Type B pancreatic cell (in vitro differentiated cells): ENCODE measurements at regions not wholly inside any gene's neighbourhood (a gene's known extent, or its start where the extent isn't known, plus 50 kb on each side); places are given as distances from the start of the nearest gene placed in this dataset.

Experiments used
- DNase-seq: peaks from one replicate; pipeline ENCODE4 v3.0.0; 2021; ENCODE audit warnings: mixed read lengths; ENCODE audit not compliant: unreplicated experiment; ENCODE audit errors: extremely low spot score
- H3K27ac Mint-ChIP-seq: 2 replicates; pipeline ENCODE4 v1.8.0; 2021; ENCODE audit warnings: mild to moderate bottlenecking, mixed read lengths
- H3K27me3 Mint-ChIP-seq: 2 replicates; pipeline ENCODE4 v1.8.0; 2021; ENCODE audit warnings: mixed read lengths
- H3K36me3 Mint-ChIP-seq: 2 replicates; pipeline ENCODE4 v1.8.0; 2021; ENCODE audit warnings: mixed read lengths
- H3K4me1 Mint-ChIP-seq: one replicate; pipeline ENCODE4 v1.8.0; 2021; ENCODE audit warnings: mixed read lengths; ENCODE audit not compliant: unreplicated experiment
- H3K4me3 Mint-ChIP-seq: 2 replicates; pipeline ENCODE4 v1.8.0; 2021; ENCODE audit warnings: mild to moderate bottlenecking, mixed read lengths
- H3K9me3 Mint-ChIP-seq: 2 replicates; pipeline ENCODE4 v1.8.0; 2021; ENCODE audit warnings: mixed read lengths
- CTCF ChIP-seq: fragments of 200-600 bp; sonication (generic); conservative IDR thresholded peaks from 2 replicates; pipeline ENCODE4 v1.5.0; 2021; ENCODE audit warnings: antibody characterized with exemption, mild to moderate bottlenecking

GRCh38 chr1:234733427-234733826, 123.4 kb upstream of the IRF2BP2 start:
- Mint-ChIP-seq H3K4me1 (peaks cover 62% of the 10 kb centered on the region), H3K9me3 (no peaks in the 10 kb centered on the region), H3K27ac (no peak overlapping the region), H3K4me3 (no peak overlapping the region), H3K36me3 (no peaks in the 10 kb centered on the region), H3K27me3 (no peaks in the 10 kb centered on the region)
- no peak for TF ChIP-seq CTCF
- no peak for DNase-seq

- Mint-ChIP-seq H3K9me3 (no peaks in the 10 kb centered on the region), H3K27me3 (no peaks in the 10 kb centered on the region), H3K36me3 (no peaks in the 10 kb centered on the region), H3K4me3 (no peak overlapping the region), H3K4me1 (peaks cover 62% of the 10 kb centered on the region), H3K27ac (peak overlapping the region; percentile 30)
- TF ChIP-seq CTCF = no peak
- no peak for DNase-seq
These were observed 122.9 kb upstream of the IRF2BP2 start for GRCh38 chr1:234732671-234733390.

- H3K27ac Mint-ChIP-seq = peak overlapping the region; percentile 30
- no peaks in the 10 kb centered on the region for H3K36me3 Mint-ChIP-seq
- DNase-seq = no peak
- no peak overlapping the region for H3K4me3 Mint-ChIP-seq
- H3K4me1 Mint-ChIP-seq = peaks cover 65% of the 10 kb centered on the region
- H3K9me3 Mint-ChIP-seq = no peaks in the 10 kb centered on the region
- H3K27me3 Mint-ChIP-seq = no peaks in the 10 kb centered on the region
- no peak for TF ChIP-seq CTCF
These were observed 122.3 kb upstream of the IRF2BP2 start for GRCh38 chr1:234732260-234732659.

GRCh38 chr1:234731569-234732085, 121.6 kb upstream of the IRF2BP2 start:
- H3K4me1 Mint-ChIP-seq = peaks cover 72% of the 10 kb centered on the region
- DNase-seq = no peak
- no peaks in the 10 kb centered on the region for H3K36me3 Mint-ChIP-seq
- H3K9me3 Mint-ChIP-seq = no peaks in the 10 kb centered on the region
- H3K4me3 Mint-ChIP-seq = no peak overlapping the region
- H3K27me3 Mint-ChIP-seq = no peaks in the 10 kb centered on the region
- peak overlapping the region; percentile 52 for H3K27ac Mint-ChIP-seq
- no peak for TF ChIP-seq CTCF

GRCh38 chr1:234730770-234731568, 121.0 kb upstream of the IRF2BP2 start:
- peak overlapping the region; percentile 52 for H3K27ac Mint-ChIP-seq
- no peak for DNase-seq
- no peaks in the 10 kb centered on the region for H3K27me3 Mint-ChIP-seq
- H3K4me1 Mint-ChIP-seq = peaks cover 71% of the 10 kb centered on the region
- H3K36me3 Mint-ChIP-seq = no peaks in the 10 kb centered on the region
- H3K4me3 Mint-ChIP-seq = no peak overlapping the region
- TF ChIP-seq CTCF = no peak
- H3K9me3 Mint-ChIP-seq = no peaks in the 10 kb centered on the region
